Suprapubic skin (tissue), 4 donors: ENCODE measurements at regions not wholly inside any gene's neighbourhood (a gene's known extent, or its start where the extent isn't known, plus 50 kb on each side); places are given as distances from the start of the nearest gene placed in this dataset.

Source experiments
- CTCF ChIP-seq, 2 donors: fragments of 200-600 bp in 1 of 2; fragments of 450-650 bp in 1 of 2; sonication (generic) in 1 of 2; IDR thresholded peaks; one replicate each; pipeline ENCODE4 v1.5.1; 2016 to 2019; ENCODE audit warnings: antibody characterized with exemption in 2 of 2, mild to moderate bottlenecking in 1 of 2, moderate library complexity in 1 of 2
- EP300 ChIP-seq: sonication (generic); formaldehyde crosslinking; IDR thresholded peaks from one replicate; pipeline ENCODE4 v1.6.1; 2017; ENCODE audit warnings: antibody characterized with exemption
- POLR2A ChIP-seq, 2 donors: fragments of 450-650 bp; IDR thresholded peaks; one replicate each; pipeline ENCODE4 v1.6.1; 2017; ENCODE audit warnings: antibody characterized with exemption in 2 of 2, mild to moderate bottlenecking in 2 of 2, moderate library complexity in 2 of 2
- POLR2AphosphoS5 ChIP-seq, 3 donors: sonication (generic); formaldehyde crosslinking; IDR thresholded peaks; one replicate each; pipeline ENCODE4 v1.6.1; 2017; ENCODE audit warnings: antibody characterized with exemption in 3 of 3

GRCh38 chr1:221608835-221609320 lies 133.0 kb downstream of the DUSP10 start:
- TF ChIP-seq EP300 (no peak), POLR2AphosphoS5 (IDR thresholded peaks at IDR 0.05) (no peak), CTCF (IDR thresholded peaks at IDR 0.05) (no peak), POLR2A (IDR thresholded peaks at IDR 0.05) (no peak)
